ENCODE measurements at regions not wholly inside any gene's neighbourhood (a gene's known extent, or its start where the extent isn't known, plus 50 kb on each side); places are given as distances from the start of the nearest gene placed in this dataset.

DNA sequence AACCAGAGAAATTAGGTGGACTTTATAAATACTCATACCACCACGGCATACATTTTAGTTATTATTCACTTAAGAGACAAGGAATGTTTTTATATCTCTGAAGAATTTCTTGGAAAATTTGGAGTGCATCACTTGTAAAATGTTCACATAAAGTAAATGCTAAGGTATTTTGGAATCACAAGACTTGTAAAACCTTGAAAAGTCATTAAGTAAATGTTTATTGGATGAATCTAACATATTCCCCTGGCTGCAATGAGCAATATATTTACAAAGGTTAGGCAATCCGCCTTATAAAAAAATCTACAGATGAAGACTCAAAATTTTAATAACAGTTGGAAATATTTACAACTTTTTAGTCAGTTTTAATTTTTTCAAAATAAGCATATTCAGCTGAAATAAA lies 287.4 kb upstream of the ALG10 start:
- no peaks in the 10 kb centered on the region for H4K20me1 ChIP-seq (ENCODE audit: insufficient read depth)
- H3K27ac ChIP-seq = no peak overlapping the region
- H3K79me2 ChIP-seq (ENCODE audit: low read depth) = no peaks in the 10 kb centered on the region
- H3K9me3 ChIP-seq (ENCODE audit: insufficient read depth, low read depth) = 0 out of 2 replicates have a peak, but pooled peaks cover 3% of the 10 kb centered on the region
- H3K4me3 ChIP-seq = no peak overlapping the region
- no peak overlapping the region for H3K4me2 ChIP-seq
- no peaks in the 10 kb centered on the region for H3K27me3 ChIP-seq (ENCODE audit: insufficient read depth, low read depth)
- H2AFZ ChIP-seq = no peak overlapping the region
- intact Hi-C loops (cut with micrococcal nuclease; ENCODE audit: unreplicated experiment) = no loop called here
- CTCF ChIA-PET = no interaction called here
- TF ChIP-seq CTCF (conservative IDR thresholded peaks at IDR 0.05) = no peak
- H3F3A ChIP-seq (ENCODE audit: insufficient read depth, low read depth) = no peaks in the 10 kb centered on the region
- DNase-seq = no peak
- H3K9me2 ChIP-seq (ENCODE audit: insufficient read depth) = no peaks in the 10 kb centered on the region
- no TSS peak for BruUV-seq (replicated peaks)
- no peaks in the 10 kb centered on the region for H3K36me3 ChIP-seq (ENCODE audit: low read depth)
- no peaks in the 10 kb centered on the region; the same call in 1 of the 2 replicates for H3K4me1 ChIP-seq (replicated peaks; ENCODE audit: insufficient read depth)
- POLR2A ChIA-PET (ENCODE audit: unreplicated experiment) = no interaction called here

DNA sequence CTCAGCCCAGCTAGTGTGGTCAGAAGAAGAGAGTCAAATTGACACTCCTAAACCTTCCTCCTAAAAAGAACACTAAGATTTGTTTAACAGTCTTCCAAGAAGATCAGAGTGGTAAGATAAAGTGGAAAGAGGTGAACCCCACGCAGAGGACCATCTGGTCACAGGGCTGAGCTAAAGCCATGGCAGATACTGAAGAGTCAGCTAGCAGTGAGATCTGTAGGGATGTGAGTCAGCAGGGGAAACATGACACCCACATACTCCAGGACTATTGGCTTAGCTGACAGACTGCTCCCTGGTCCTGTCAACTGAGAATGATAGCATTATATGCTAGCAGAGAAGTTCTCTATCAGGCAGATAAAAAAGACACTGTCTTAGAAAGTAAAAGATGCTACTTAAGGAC lies 269.4 kb upstream of the ALG10 start:
- H3K79me2 ChIP-seq (ENCODE audit: low read depth) = no peaks in the 10 kb centered on the region
- no peaks in the 10 kb centered on the region for H3F3A ChIP-seq (ENCODE audit: insufficient read depth, low read depth)
- H3K4me2 ChIP-seq = no peak overlapping the region
- H3K27ac ChIP-seq = no peak overlapping the region
- H3K4me1 ChIP-seq (replicated peaks; ENCODE audit: insufficient read depth) = no peaks in the 10 kb centered on the region
- H3K36me3 ChIP-seq (ENCODE audit: low read depth) = no peaks in the 10 kb centered on the region
- intact Hi-C loops (cut with micrococcal nuclease; ENCODE audit: unreplicated experiment) = no loop called here
- CTCF ChIA-PET = no interaction called here
- H3K9me3 ChIP-seq (ENCODE audit: insufficient read depth, low read depth) = no peaks in the 10 kb centered on the region
- H2AFZ ChIP-seq = no peak overlapping the region
- TF ChIP-seq CTCF (conservative IDR thresholded peaks at IDR 0.05) (no peak), EZH2 (IDR thresholded peaks at IDR 0.05; ENCODE audit: low read depth) (no peak)
- no TSS peak for BruUV-seq (replicated peaks)
- POLR2A ChIA-PET (ENCODE audit: unreplicated experiment) = no interaction called here
- DNase-seq = peak in 1 of 2 experiments; percentile 6
- H3K27me3 ChIP-seq (ENCODE audit: insufficient read depth, low read depth) = no peaks in the 10 kb centered on the region
- no peaks in the 10 kb centered on the region; the same call in 1 of the 2 replicates for H3K9me2 ChIP-seq (ENCODE audit: insufficient read depth)
- no peak overlapping the region for H3K4me3 ChIP-seq
- no peaks in the 10 kb centered on the region; the same call in 1 of the 2 replicates for H4K20me1 ChIP-seq (ENCODE audit: insufficient read depth)

DNA sequence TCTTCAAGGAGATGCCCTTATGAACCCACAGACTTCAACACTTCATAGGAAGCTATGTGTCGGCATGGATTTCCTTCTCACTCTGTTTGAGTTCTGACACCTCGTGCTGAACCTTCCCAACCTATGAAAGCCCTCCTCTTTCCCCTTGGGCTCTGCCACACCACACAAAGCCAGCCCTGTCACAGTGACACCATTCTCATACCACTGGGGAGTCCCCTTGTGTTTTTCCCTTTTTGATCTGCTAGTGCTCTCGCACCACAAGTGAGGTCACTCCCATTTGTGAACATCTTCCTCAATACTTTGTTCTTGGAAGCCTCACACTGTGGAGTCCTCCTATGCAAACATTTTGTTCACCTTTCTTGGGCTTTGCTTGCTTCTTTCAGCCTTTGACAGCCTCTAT lies 264.6 kb upstream of the ALG10 start:
- Histone ChIP-seq H3F3A (ENCODE audit: insufficient read depth, low read depth) (no peaks in the 10 kb centered on the region), H3K27me3 (ENCODE audit: insufficient read depth, low read depth) (no peaks in the 10 kb centered on the region), H3K4me1 (replicated peaks; ENCODE audit: insufficient read depth) (no peaks in the 10 kb centered on the region), H3K4me2 (no peak overlapping the region), H3K4me3 (no peak overlapping the region), H3K9me3 (ENCODE audit: insufficient read depth, low read depth) (no peaks in the 10 kb centered on the region; the same call in 1 of the 2 replicates), H3K9me2 (ENCODE audit: insufficient read depth) (no peaks in the 10 kb centered on the region; the same call in 1 of the 2 replicates), H3K79me2 (ENCODE audit: low read depth) (no peaks in the 10 kb centered on the region), H3K27ac (no peak overlapping the region), H3K36me3 (ENCODE audit: low read depth) (no peaks in the 10 kb centered on the region), H4K20me1 (ENCODE audit: insufficient read depth) (no peaks in the 10 kb centered on the region; the same call in 1 of the 2 replicates), H2AFZ (no peak overlapping the region)
- DNase-seq = no peak
- intact Hi-C loops (cut with micrococcal nuclease; ENCODE audit: unreplicated experiment) = no loop called here
- CTCF ChIA-PET = no interaction called here
- POLR2A ChIA-PET (ENCODE audit: unreplicated experiment) = no interaction called here
- TF ChIP-seq EZH2 (IDR thresholded peaks at IDR 0.05; ENCODE audit: low read depth) = no peak
- TF ChIP-seq CTCF (conservative IDR thresholded peaks at IDR 0.05) = no peak
- BruUV-seq (replicated peaks) = no TSS peak

Data from PC-9 (cell line).